MM.1S (cell line): ENCODE measurements at regions not wholly inside any gene's neighbourhood (a gene's known extent, or its start where the extent isn't known, plus 50 kb on each side); places are given as distances from the start of the nearest gene placed in this dataset.

Source experiments
- DNase-seq: peaks from one replicate; pipeline ENCODE4 v3.0.0-alpha.2; 2015
- H2AFZ ChIP-seq: fragments of 300-600 bp; sonication (generic); 2 replicates; pipeline ENCODE4 v1.6.0; 2016; ENCODE audit warnings: antibody characterized with exemption, low read length
- H3F3A ChIP-seq: fragments of 300-600 bp; sonication (generic); 2 replicates; pipeline ENCODE4 v1.6.1; 2016; ENCODE audit warnings: mild to moderate bottlenecking, antibody characterized with exemption, low read length, moderate library complexity, mixed read lengths; ENCODE audit not compliant: insufficient read depth
- H3K27ac ChIP-seq: fragments of 300-600 bp; sonication (generic); 2 replicates; pipeline ENCODE4 v1.5.1; 2016; ENCODE audit warnings: mild to moderate bottlenecking, low read length
- H3K27me3 ChIP-seq: fragments of 300-600 bp; sonication (generic); replicated peaks from 2 replicates; pipeline ENCODE4 v1.6.0; 2016; ENCODE audit warnings: low read length; ENCODE audit not compliant: insufficient read depth
- H3K36me3 ChIP-seq: fragments of 300-600 bp; sonication (generic); replicated peaks from 2 replicates; pipeline ENCODE4 v1.6.1; 2016; ENCODE audit warnings: mild to moderate bottlenecking, low read length, mixed read lengths; ENCODE audit not compliant: insufficient read depth
- H3K4me1 ChIP-seq: fragments of 300-600 bp; sonication (generic); 2 replicates; pipeline ENCODE4 v1.6.1; 2016; ENCODE audit warnings: low read length, mixed read lengths
- H3K4me2 ChIP-seq: fragments of 300-600 bp; sonication (generic); 2 replicates; pipeline ENCODE4 v1.6.0; 2016; ENCODE audit warnings: low read depth, low read length
- H3K4me3 ChIP-seq: fragments of 300-600 bp; sonication (generic); 2 replicates; pipeline ENCODE4 v1.5.1; 2016; ENCODE audit warnings: low read length, mixed read lengths
- H3K79me2 ChIP-seq: fragments of 300-600 bp; sonication (generic); 2 replicates; pipeline ENCODE4 v1.6.1; 2016; ENCODE audit warnings: mixed run types, low read length, mixed read lengths
- H3K9ac ChIP-seq: fragments of 300-600 bp; sonication (generic); 2 replicates; pipeline ENCODE4 v1.6.1; 2016; ENCODE audit warnings: low read length, mixed read lengths
- H3K9me2 ChIP-seq: fragments of 300-600 bp; sonication (generic); replicated peaks from 2 replicates; pipeline ENCODE4 v1.6.1; 2016; ENCODE audit warnings: mild to moderate bottlenecking, low read length, mixed read lengths; ENCODE audit not compliant: insufficient read depth
- H3K9me3 ChIP-seq: fragments of 300-600 bp; sonication (generic); replicated peaks from 2 replicates; pipeline ENCODE4 v1.6.1; 2016; ENCODE audit warnings: mild to moderate bottlenecking, low read length, mixed read lengths; ENCODE audit not compliant: insufficient read depth
- H4K20me1 ChIP-seq: fragments of 300-600 bp; sonication (generic); 2 replicates; pipeline ENCODE4 v1.6.1; 2016; ENCODE audit warnings: mild to moderate bottlenecking, low read length, moderate library complexity, mixed read lengths; ENCODE audit not compliant: insufficient read depth
- EZH2 ChIP-seq: fragments of 300-600 bp; sonication (generic); optimal IDR thresholded peaks from 2 replicates; pipeline ENCODE3; 2017; ENCODE audit warnings: low read depth, mild to moderate bottlenecking, antibody characterized with exemption, low read length, mixed read lengths
- EZH2phosphoT487 ChIP-seq: fragments of 300-600 bp; sonication (generic); IDR thresholded peaks from 2 replicates; pipeline ENCODE4 v1.6.1; 2018; ENCODE audit warnings: antibody characterized with exemption, low read length
- TF ChIP-seq, protein P1 (sequence below): fragments of 300-600 bp; sonication (generic); IDR thresholded peaks from 2 replicates; pipeline ENCODE4 v1.5.1; 2016; ENCODE audit warnings: antibody characterized with exemption, low read length, mixed read lengths

DNA sequence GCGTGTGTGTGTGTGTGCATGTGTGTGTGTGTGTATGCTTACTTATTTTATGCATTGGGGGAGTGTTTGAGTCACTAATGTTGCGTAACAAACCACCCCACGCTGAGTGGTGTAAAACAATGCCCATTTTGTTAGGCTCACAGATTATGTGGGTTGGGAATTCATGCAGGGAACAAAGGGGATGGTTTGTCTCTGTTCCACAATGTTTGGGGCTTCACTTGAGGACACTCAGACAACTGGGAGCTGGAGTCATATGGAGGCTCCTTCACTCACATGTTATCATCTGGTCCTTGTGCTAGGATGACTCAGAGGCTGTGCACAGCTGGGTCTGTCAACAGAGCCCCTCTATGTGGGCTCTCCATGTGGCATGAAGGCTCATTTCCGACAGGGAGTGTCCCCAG lies 51.3 kb upstream of the LARGE1 start:
- H3K36me3 ChIP-seq = no peaks in the 10 kb centered on the region
- no peaks in the 10 kb centered on the region for H4K20me1 ChIP-seq
- no peaks in the 10 kb centered on the region for H3K4me1 ChIP-seq
- no peak overlapping the region for H2AFZ ChIP-seq
- no peaks in the 10 kb centered on the region for H3K9me3 ChIP-seq
- H3K4me2 ChIP-seq = no peak overlapping the region
- no peak for TF ChIP-seq EZH2phosphoT487
- no peak for TF ChIP-seq EZH2
- TF ChIP-seq, protein P1, sequence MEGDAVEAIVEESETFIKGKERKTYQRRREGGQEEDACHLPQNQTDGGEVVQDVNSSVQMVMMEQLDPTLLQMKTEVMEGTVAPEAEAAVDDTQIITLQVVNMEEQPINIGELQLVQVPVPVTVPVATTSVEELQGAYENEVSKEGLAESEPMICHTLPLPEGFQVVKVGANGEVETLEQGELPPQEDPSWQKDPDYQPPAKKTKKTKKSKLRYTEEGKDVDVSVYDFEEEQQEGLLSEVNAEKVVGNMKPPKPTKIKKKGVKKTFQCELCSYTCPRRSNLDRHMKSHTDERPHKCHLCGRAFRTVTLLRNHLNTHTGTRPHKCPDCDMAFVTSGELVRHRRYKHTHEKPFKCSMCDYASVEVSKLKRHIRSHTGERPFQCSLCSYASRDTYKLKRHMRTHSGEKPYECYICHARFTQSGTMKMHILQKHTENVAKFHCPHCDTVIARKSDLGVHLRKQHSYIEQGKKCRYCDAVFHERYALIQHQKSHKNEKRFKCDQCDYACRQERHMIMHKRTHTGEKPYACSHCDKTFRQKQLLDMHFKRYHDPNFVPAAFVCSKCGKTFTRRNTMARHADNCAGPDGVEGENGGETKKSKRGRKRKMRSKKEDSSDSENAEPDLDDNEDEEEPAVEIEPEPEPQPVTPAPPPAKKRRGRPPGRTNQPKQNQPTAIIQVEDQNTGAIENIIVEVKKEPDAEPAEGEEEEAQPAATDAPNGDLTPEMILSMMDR = no peak
- H3F3A ChIP-seq = no peaks in the 10 kb centered on the region
- H3K4me3 ChIP-seq = no peak overlapping the region
- H3K9ac ChIP-seq = no peak overlapping the region
- H3K79me2 ChIP-seq = no peaks in the 10 kb centered on the region
- DNase-seq = no peak
- no peaks in the 10 kb centered on the region for H3K27me3 ChIP-seq
- H3K9me2 ChIP-seq = no peaks in the 10 kb centered on the region
- H3K27ac ChIP-seq = no peak overlapping the region

- no peak overlapping the region for H2AFZ ChIP-seq
- TF ChIP-seq EZH2phosphoT487 (no peak), EZH2 (no peak)
- TF ChIP-seq, protein P1 = no peak
- no peak for DNase-seq
- H3K4me1 ChIP-seq = no peaks in the 10 kb centered on the region
- H3K79me2 ChIP-seq = no peaks in the 10 kb centered on the region
- no peak overlapping the region for H3K4me3 ChIP-seq
- H3K27me3 ChIP-seq = no peaks in the 10 kb centered on the region
- H3K4me2 ChIP-seq = no peak overlapping the region
- H3F3A ChIP-seq = no peaks in the 10 kb centered on the region
- H4K20me1 ChIP-seq = no peaks in the 10 kb centered on the region
- no peaks in the 10 kb centered on the region for H3K9me2 ChIP-seq
- H3K9me3 ChIP-seq = no peaks in the 10 kb centered on the region
- no peak overlapping the region for H3K27ac ChIP-seq
- no peaks in the 10 kb centered on the region for H3K36me3 ChIP-seq
- no peak overlapping the region for H3K9ac ChIP-seq
Observed at GRCh38 chr22:33975841-33976240, 55.6 kb upstream of the LARGE1 start.

- Histone ChIP-seq H3K4me2 (no peak overlapping the region), H3K9ac (no peak overlapping the region), H3K36me3 (no peaks in the 10 kb centered on the region), H3K27ac (no peak overlapping the region), H4K20me1 (no peaks in the 10 kb centered on the region), H3K9me3 (no peaks in the 10 kb centered on the region), H3K27me3 (no peaks in the 10 kb centered on the region), H2AFZ (no peak overlapping the region), H3K4me1 (no peaks in the 10 kb centered on the region), H3F3A (no peaks in the 10 kb centered on the region), H3K4me3 (no peak overlapping the region), H3K9me2 (no peaks in the 10 kb centered on the region), H3K79me2 (no peaks in the 10 kb centered on the region)
- TF ChIP-seq, protein P1 = no peak
- TF ChIP-seq EZH2 = no peak
- no peak for TF ChIP-seq EZH2phosphoT487
- DNase-seq = no peak
Observed at GRCh38 chr22:33983558-33983957, 63.3 kb upstream of the LARGE1 start.
